ENCODE measurements at regions not wholly inside any gene's neighbourhood (a gene's known extent, or its start where the extent isn't known, plus 50 kb on each side); places are given as distances from the start of the nearest gene placed in this dataset.

GRCh38 chr1:201675143-201675542, 136.2 kb downstream of the NAV1 start:
- H2AFZ ChIP-seq (ENCODE audit: insufficient read depth, low read length, poor library complexity), result no peak overlapping the region
- H3K9ac ChIP-seq (ENCODE audit: low read length), result peak overlapping the region; percentile 30
- H3K36me3 ChIP-seq (ENCODE audit: control insufficient read depth in 1 of 2, insufficient read depth in 2 of 2, low read length in 2 of 2), result peaks cover 4 to 6% of the 10 kb centered on the region in 2 experiments
- no peaks in the 10 kb centered on the region for H3K4me1 ChIP-seq (ENCODE audit: control insufficient read depth in 1 of 2, insufficient read depth in 2 of 2, low read length in 2 of 2)
- no peak overlapping the region for H4K8ac ChIP-seq (ENCODE audit: low read depth, low read length)
- no peak overlapping the region for H3K23ac ChIP-seq (ENCODE audit: low read length)
- H3K4me3 ChIP-seq (ENCODE audit: low read depth, low read length), result no peak overlapping the region
- no peak overlapping the region for H4K12ac ChIP-seq (ENCODE audit: low read depth, low read length)
- H3K79me2 ChIP-seq (ENCODE audit: control insufficient read depth, insufficient read depth, low read length, poor library complexity), result no peaks in the 10 kb centered on the region
- H3K27ac ChIP-seq (ENCODE audit: low read depth, low read length), result no peak overlapping the region
- H3K27me3 ChIP-seq (ENCODE audit: insufficient read depth, low read length), result no peaks in the 10 kb centered on the region
- H3K79me1 ChIP-seq (ENCODE audit: low read length), result no peaks in the 10 kb centered on the region
- H3K18ac ChIP-seq (ENCODE audit: low read length), result no peak overlapping the region
- no peak overlapping the region for H2BK5ac ChIP-seq (ENCODE audit: low read depth, low read length, poor library complexity)
- no peaks in the 10 kb centered on the region for H3K9me3 ChIP-seq (ENCODE audit: insufficient read depth, low read depth, low read length)
- no peak overlapping the region for H2AK5ac ChIP-seq (ENCODE audit: low read length)
- no peak overlapping the region for H2BK12ac ChIP-seq (ENCODE audit: low read length)
- no peak overlapping the region for H3K4me2 ChIP-seq (ENCODE audit: low read length)
- no peak overlapping the region for H2BK120ac ChIP-seq (ENCODE audit: insufficient read depth, low read length, poor library complexity)
- H4K91ac ChIP-seq (ENCODE audit: low read depth, low read length), result no peak overlapping the region
- no CpG with 5 or more reads among the region's 5 CpGs for WGBS (ENCODE audit: extremely low coverage, insufficient coverage, insufficient read length)
- no peak for DNase-seq
- H3K4ac ChIP-seq (ENCODE audit: low read depth, low read length), result no peak overlapping the region
- H3K14ac ChIP-seq (ENCODE audit: low read length), result no peak overlapping the region

GRCh38 chr1:201676197-201676596, 137.3 kb downstream of the NAV1 start:
- no CpG with 5 or more reads among the region's 4 CpGs for WGBS (ENCODE audit: extremely low coverage, insufficient coverage, insufficient read length)

GRCh38 chr1:201676641-201677040, 137.7 kb downstream of the NAV1 start:
- Histone ChIP-seq H4K8ac (ENCODE audit: low read depth, low read length) (no peak overlapping the region), H3K4me3 (ENCODE audit: low read depth, low read length) (no peak overlapping the region), H3K27me3 (ENCODE audit: insufficient read depth, low read length) (no peaks in the 10 kb centered on the region), H3K18ac (ENCODE audit: low read length) (no peak overlapping the region), H3K79me2 (ENCODE audit: control insufficient read depth, insufficient read depth, low read length, poor library complexity) (no peaks in the 10 kb centered on the region), H2BK12ac (ENCODE audit: low read length) (no peak overlapping the region), H3K27ac (ENCODE audit: low read depth, low read length) (no peak overlapping the region), H2BK5ac (ENCODE audit: low read depth, low read length, poor library complexity) (no peak overlapping the region), H4K12ac (ENCODE audit: low read depth, low read length) (no peak overlapping the region), H3K4me2 (ENCODE audit: low read length) (no peak overlapping the region), H3K23ac (ENCODE audit: low read length) (no peak overlapping the region), H3K4me1 (ENCODE audit: control insufficient read depth in 1 of 2, insufficient read depth in 2 of 2, low read length in 2 of 2) (no peaks in the 10 kb centered on the region), H2BK120ac (ENCODE audit: insufficient read depth, low read length, poor library complexity) (no peak overlapping the region), H3K9ac (ENCODE audit: low read length) (no peak overlapping the region), H3K4ac (ENCODE audit: low read depth, low read length) (no peak overlapping the region), H3K79me1 (ENCODE audit: low read length) (no peaks in the 10 kb centered on the region), H4K91ac (ENCODE audit: low read depth, low read length) (no peak overlapping the region), H3K36me3 (ENCODE audit: control insufficient read depth in 1 of 2, insufficient read depth in 2 of 2, low read length in 2 of 2) (peaks cover 4 to 8% of the 10 kb centered on the region in 2 experiments), H2AFZ (ENCODE audit: insufficient read depth, low read length, poor library complexity) (no peak overlapping the region), H3K9me3 (ENCODE audit: insufficient read depth, low read depth, low read length) (no peaks in the 10 kb centered on the region), H3K14ac (ENCODE audit: low read length) (no peak overlapping the region), H2AK5ac (ENCODE audit: low read length) (no peak overlapping the region)
- no peak for DNase-seq
- no CpG with 5 or more reads among the region's 4 CpGs for WGBS (ENCODE audit: extremely low coverage, insufficient coverage, insufficient read length)

More at GRCh38 chr1:201676197-201676596, 137.3 kb downstream of the NAV1 start:
- H3K4me2 ChIP-seq (ENCODE audit: low read length), result no peak overlapping the region
- no peak overlapping the region for H4K12ac ChIP-seq (ENCODE audit: low read depth, low read length)
- H2AFZ ChIP-seq (ENCODE audit: insufficient read depth, low read length, poor library complexity), result no peak overlapping the region
- no peak overlapping the region for H2BK120ac ChIP-seq (ENCODE audit: insufficient read depth, low read length, poor library complexity)
- no peak overlapping the region for H3K4ac ChIP-seq (ENCODE audit: low read depth, low read length)
- no peak overlapping the region for H4K91ac ChIP-seq (ENCODE audit: low read depth, low read length)
- no peak overlapping the region for H3K18ac ChIP-seq (ENCODE audit: low read length)
- no peak overlapping the region for H3K23ac ChIP-seq (ENCODE audit: low read length)
- H2BK5ac ChIP-seq (ENCODE audit: low read depth, low read length, poor library complexity), result no peak overlapping the region
- no peak overlapping the region for H2AK5ac ChIP-seq (ENCODE audit: low read length)
- no peak for DNase-seq
- no peak overlapping the region for H3K9ac ChIP-seq (ENCODE audit: low read length)
- no peaks in the 10 kb centered on the region for H3K79me1 ChIP-seq (ENCODE audit: low read length)
- no peak overlapping the region for H4K8ac ChIP-seq (ENCODE audit: low read depth, low read length)
- no peak overlapping the region for H3K14ac ChIP-seq (ENCODE audit: low read length)
- H3K4me3 ChIP-seq (ENCODE audit: low read depth, low read length), result no peak overlapping the region
- no peaks in the 10 kb centered on the region for H3K27me3 ChIP-seq (ENCODE audit: insufficient read depth, low read length)
- no peaks in the 10 kb centered on the region for H3K79me2 ChIP-seq (ENCODE audit: control insufficient read depth, insufficient read depth, low read length, poor library complexity)
- H2BK12ac ChIP-seq (ENCODE audit: low read length), result no peak overlapping the region
- H3K9me3 ChIP-seq (ENCODE audit: insufficient read depth, low read depth, low read length), result no peaks in the 10 kb centered on the region
- H3K27ac ChIP-seq (ENCODE audit: low read depth, low read length), result no peak overlapping the region
- peaks cover 4 to 8% of the 10 kb centered on the region in 2 experiments for H3K36me3 ChIP-seq (ENCODE audit: control insufficient read depth in 1 of 2, insufficient read depth in 2 of 2, low read length in 2 of 2)
- H3K4me1 ChIP-seq (ENCODE audit: control insufficient read depth in 1 of 2, insufficient read depth in 2 of 2, low read length in 2 of 2), result no peaks in the 10 kb centered on the region

GRCh38 chr1:201678264-201679101, 139.6 kb downstream of the NAV1 start:
- Histone ChIP-seq H3K4me1 (ENCODE audit: control insufficient read depth in 1 of 2, insufficient read depth in 2 of 2, low read length in 2 of 2) (no peaks in the 10 kb centered on the region), H2BK5ac (ENCODE audit: low read depth, low read length, poor library complexity) (no peak overlapping the region), H3K18ac (ENCODE audit: low read length) (no peak overlapping the region), H2AFZ (ENCODE audit: insufficient read depth, low read length, poor library complexity) (no peak overlapping the region), H3K27ac (ENCODE audit: low read depth, low read length) (no peak overlapping the region), H3K36me3 (ENCODE audit: control insufficient read depth in 1 of 2, insufficient read depth in 2 of 2, low read length in 2 of 2) (peaks cover 4 to 8% of the 10 kb centered on the region in 2 experiments), H3K23ac (ENCODE audit: low read length) (no peak overlapping the region), H3K4ac (ENCODE audit: low read depth, low read length) (no peak overlapping the region), H4K12ac (ENCODE audit: low read depth, low read length) (no peak overlapping the region), H3K9me3 (ENCODE audit: insufficient read depth, low read depth, low read length) (no peaks in the 10 kb centered on the region), H4K8ac (ENCODE audit: low read depth, low read length) (no peak overlapping the region), H3K79me2 (ENCODE audit: control insufficient read depth, insufficient read depth, low read length, poor library complexity) (no peaks in the 10 kb centered on the region), H3K14ac (ENCODE audit: low read length) (no peak overlapping the region), H3K9ac (ENCODE audit: low read length) (no peak overlapping the region), H3K4me2 (ENCODE audit: low read length) (no peak overlapping the region), H3K4me3 (ENCODE audit: low read depth, low read length) (no peak overlapping the region), H2BK12ac (ENCODE audit: low read length) (no peak overlapping the region), H3K79me1 (ENCODE audit: low read length) (no peaks in the 10 kb centered on the region), H3K27me3 (ENCODE audit: insufficient read depth, low read length) (no peaks in the 10 kb centered on the region), H4K91ac (ENCODE audit: low read depth, low read length) (no peak overlapping the region), H2BK120ac (ENCODE audit: insufficient read depth, low read length, poor library complexity) (no peak overlapping the region), H2AK5ac (ENCODE audit: low read length) (no peak overlapping the region)
- DNase-seq, result no peak
- WGBS (ENCODE audit: extremely low coverage, insufficient coverage, insufficient read length), result no CpG with 5 or more reads among the region's 9 CpGs
